ENCODE measurements at regions not wholly inside any gene's neighbourhood (a gene's known extent, or its start where the extent isn't known, plus 50 kb on each side); places are given as distances from the start of the nearest gene placed in this dataset.

GRCh38 chr4:100113732-100114131 lies 76.5 kb downstream of the DDIT4L start:
- Histone ChIP-seq H3K27me3 (ENCODE audit: insufficient read depth) (peaks cover 32% of the 10 kb centered on the region), H3K9me2 (ENCODE audit: insufficient read depth) (no peaks in the 10 kb centered on the region; the same call in 1 of the 2 replicates), H3K27ac (ENCODE audit: low read depth) (no peak overlapping the region), H3K36me3 (ENCODE audit: insufficient read depth) (no peaks in the 10 kb centered on the region), H3K4me2 (peak overlapping the region; percentile 18), H3K79me2 (replicated peaks; ENCODE audit: insufficient read depth) (no peaks in the 10 kb centered on the region), H3K4me1 (ENCODE audit: insufficient read depth) (peaks cover 43% of the 10 kb centered on the region), H3K4me3 (0 out of 2 replicates have a peak overlapping the region, but pooled peaks have one; percentile 1), H3F3A (replicated peaks; ENCODE audit: low read depth) (no peaks in the 10 kb centered on the region; the same call in 1 of the 2 replicates), H4K20me1 (replicated peaks; ENCODE audit: insufficient read depth) (no peaks in the 10 kb centered on the region), H2AFZ (no peak overlapping the region)
- no peak for DNase-seq (ENCODE audit: low spot score)
- no peak; the same call in 2 of the 3 replicates for ATAC-seq
- TF ChIP-seq, protein P1, sequence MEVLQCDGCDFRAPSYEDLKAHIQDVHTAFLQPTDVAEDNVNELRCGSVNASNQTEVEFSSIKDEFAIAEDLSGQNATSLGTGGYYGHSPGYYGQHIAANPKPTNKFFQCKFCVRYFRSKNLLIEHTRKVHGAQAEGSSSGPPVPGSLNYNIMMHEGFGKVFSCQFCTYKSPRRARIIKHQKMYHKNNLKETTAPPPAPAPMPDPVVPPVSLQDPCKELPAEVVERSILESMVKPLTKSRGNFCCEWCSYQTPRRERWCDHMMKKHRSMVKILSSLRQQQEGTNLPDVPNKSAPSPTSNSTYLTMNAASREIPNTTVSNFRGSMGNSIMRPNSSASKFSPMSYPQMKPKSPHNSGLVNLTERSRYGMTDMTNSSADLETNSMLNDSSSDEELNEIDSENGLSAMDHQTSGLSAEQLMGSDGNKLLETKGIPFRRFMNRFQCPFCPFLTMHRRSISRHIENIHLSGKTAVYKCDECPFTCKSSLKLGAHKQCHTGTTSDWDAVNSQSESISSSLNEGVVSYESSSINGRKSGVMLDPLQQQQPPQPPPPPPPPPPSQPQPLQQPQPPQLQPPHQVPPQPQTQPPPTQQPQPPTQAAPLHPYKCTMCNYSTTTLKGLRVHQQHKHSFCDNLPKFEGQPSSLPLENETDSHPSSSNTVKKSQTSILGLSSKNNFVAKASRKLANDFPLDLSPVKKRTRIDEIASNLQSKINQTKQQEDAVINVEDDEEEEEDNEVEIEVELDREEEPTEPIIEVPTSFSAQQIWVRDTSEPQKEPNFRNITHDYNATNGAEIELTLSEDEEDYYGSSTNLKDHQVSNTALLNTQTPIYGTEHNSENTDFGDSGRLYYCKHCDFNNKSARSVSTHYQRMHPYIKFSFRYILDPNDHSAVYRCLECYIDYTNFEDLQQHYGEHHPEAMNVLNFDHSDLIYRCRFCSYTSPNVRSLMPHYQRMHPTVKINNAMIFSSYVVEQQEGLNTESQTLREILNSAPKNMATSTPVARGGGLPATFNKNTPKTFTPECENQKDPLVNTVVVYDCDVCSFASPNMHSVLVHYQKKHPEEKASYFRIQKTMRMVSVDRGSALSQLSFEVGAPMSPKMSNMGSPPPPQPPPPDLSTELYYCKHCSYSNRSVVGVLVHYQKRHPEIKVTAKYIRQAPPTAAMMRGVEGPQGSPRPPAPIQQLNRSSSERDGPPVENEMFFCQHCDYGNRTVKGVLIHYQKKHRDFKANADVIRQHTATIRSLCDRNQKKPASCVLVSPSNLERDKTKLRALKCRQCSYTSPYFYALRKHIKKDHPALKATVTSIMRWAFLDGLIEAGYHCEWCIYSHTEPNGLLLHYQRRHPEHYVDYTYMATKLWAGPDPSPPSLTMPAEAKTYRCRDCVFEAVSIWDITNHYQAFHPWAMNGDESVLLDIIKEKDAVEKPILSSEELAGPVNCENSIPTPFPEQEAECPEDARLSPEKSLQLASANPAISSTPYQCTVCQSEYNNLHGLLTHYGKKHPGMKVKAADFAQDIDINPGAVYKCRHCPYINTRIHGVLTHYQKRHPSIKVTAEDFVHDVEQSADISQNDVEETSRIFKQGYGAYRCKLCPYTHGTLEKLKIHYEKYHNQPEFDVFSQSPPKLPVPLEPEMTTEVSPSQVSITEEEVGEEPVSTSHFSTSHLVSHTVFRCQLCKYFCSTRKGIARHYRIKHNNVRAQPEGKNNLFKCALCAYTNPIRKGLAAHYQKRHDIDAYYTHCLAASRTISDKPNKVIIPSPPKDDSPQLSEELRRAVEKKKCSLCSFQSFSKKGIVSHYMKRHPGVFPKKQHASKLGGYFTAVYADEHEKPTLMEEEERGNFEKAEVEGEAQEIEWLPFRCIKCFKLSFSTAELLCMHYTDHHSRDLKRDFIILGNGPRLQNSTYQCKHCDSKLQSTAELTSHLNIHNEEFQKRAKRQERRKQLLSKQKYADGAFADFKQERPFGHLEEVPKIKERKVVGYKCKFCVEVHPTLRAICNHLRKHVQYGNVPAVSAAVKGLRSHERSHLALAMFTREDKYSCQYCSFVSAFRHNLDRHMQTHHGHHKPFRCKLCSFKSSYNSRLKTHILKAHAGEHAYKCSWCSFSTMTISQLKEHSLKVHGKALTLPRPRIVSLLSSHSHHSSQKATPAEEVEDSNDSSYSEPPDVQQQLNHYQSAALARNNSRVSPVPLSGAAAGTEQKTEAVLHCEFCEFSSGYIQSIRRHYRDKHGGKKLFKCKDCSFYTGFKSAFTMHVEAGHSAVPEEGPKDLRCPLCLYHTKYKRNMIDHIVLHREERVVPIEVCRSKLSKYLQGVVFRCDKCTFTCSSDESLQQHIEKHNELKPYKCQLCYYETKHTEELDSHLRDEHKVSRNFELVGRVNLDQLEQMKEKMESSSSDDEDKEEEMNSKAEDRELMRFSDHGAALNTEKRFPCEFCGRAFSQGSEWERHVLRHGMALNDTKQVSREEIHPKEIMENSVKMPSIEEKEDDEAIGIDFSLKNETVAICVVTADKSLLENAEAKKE (CRISPR knock-in tag; IDR thresholded peaks at IDR 0.05) = peak; percentile 70; the same call in 1 of the 2 replicates
- TF ChIP-seq CREB1 (CRISPR knock-in tag; IDR thresholded peaks at IDR 0.05; ENCODE audit: low read depth) = no peak
- peaks cover 37% of the 10 kb centered on the region for H3K4me1 Mint-ChIP-seq
- H3K27me3 Mint-ChIP-seq (ENCODE audit: insufficient read depth, low read depth, poor library complexity) = peaks cover 4% of the 10 kb centered on the region
- H3K36me3 Mint-ChIP-seq (ENCODE audit: low read depth) = no peaks in the 10 kb centered on the region
- no peaks in the 10 kb centered on the region; the same call in 2 of the 3 replicates for H3K9me3 Mint-ChIP-seq
- H3K4me3 Mint-ChIP-seq = peak overlapping the region; percentile 3; the same call in 1 of the 3 replicates
- H3K27ac Mint-ChIP-seq = 0 out of 2 replicates have a peak overlapping the region, but pooled peaks have one; percentile 7

DNA sequence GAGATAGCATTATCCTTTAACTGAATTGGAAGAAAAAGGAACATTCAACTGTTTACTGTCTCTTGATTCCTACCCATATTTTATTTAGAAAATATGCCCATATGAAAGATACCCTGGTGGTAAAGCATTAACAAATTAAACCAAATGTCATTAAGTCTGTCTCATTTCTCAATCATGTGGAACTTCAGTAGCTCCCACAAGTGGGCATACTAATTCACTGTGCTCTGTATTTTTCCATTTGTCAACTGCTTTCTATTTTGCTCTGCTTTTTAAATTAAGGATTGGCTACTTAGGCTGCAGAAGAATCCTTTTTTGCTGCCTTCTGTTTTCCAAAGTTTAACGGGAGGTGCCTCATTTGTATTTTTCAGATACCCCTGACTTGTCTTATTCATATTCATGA lies 77.2 kb downstream of the DDIT4L start:
- H3K27ac ChIP-seq (ENCODE audit: low read depth) = no peak overlapping the region
- Mint-ChIP-seq H3K27ac (no peak overlapping the region), H3K4me3 (no peak overlapping the region), H3K4me1 (peaks cover 37% of the 10 kb centered on the region), H3K9me3 (no peaks in the 10 kb centered on the region; the same call in 2 of the 3 replicates), H3K27me3 (ENCODE audit: insufficient read depth, low read depth, poor library complexity) (peaks cover 4% of the 10 kb centered on the region), H3K36me3 (ENCODE audit: low read depth) (no peaks in the 10 kb centered on the region)
- H3K79me2 ChIP-seq (replicated peaks; ENCODE audit: insufficient read depth) = no peaks in the 10 kb centered on the region
- no peak overlapping the region for H2AFZ ChIP-seq
- no peaks in the 10 kb centered on the region; the same call in 1 of the 2 replicates for H3K9me2 ChIP-seq (ENCODE audit: insufficient read depth)
- no peaks in the 10 kb centered on the region for H3K36me3 ChIP-seq (ENCODE audit: insufficient read depth)
- ATAC-seq (no peak), DNase-seq (ENCODE audit: low spot score) (no peak)
- H3F3A ChIP-seq (replicated peaks; ENCODE audit: low read depth) = no peaks in the 10 kb centered on the region; the same call in 1 of the 2 replicates
- 0 out of 2 replicates have a peak overlapping the region, but pooled peaks have one; percentile 1 for H3K4me3 ChIP-seq
- no peaks in the 10 kb centered on the region for H4K20me1 ChIP-seq (replicated peaks; ENCODE audit: insufficient read depth)
- peak overlapping the region; percentile 18 for H3K4me2 ChIP-seq
- H3K27me3 ChIP-seq (ENCODE audit: insufficient read depth) = peaks cover 32% of the 10 kb centered on the region
- peaks cover 43% of the 10 kb centered on the region for H3K4me1 ChIP-seq (ENCODE audit: insufficient read depth)
- no peak for TF ChIP-seq ZNF331 (CRISPR knock-in tag; IDR thresholded peaks at IDR 0.05; ENCODE audit: low read depth)
- TF ChIP-seq STAT1 (IDR thresholded peaks at IDR 0.05; ENCODE audit: unreplicated experiment) = no peak
- no peak for TF ChIP-seq JUNB (IDR thresholded peaks at IDR 0.05; ENCODE audit: unreplicated experiment)
- TF ChIP-seq REST (IDR thresholded peaks at IDR 0.05; ENCODE audit: unreplicated experiment) = no peak
- no peak for TF ChIP-seq POLR2AphosphoS5 (IDR thresholded peaks at IDR 0.05; ENCODE audit: low read depth)

Measured in GM23338 (cell line).